Stimulated activated CD8-positive, alpha-beta memory T cell treated with anti-CD3 and anti-CD28 coated beads, Interleukin-15, amount 100 ng/mL, for 4 hours (primary cell): ENCODE measurements at regions not wholly inside any gene's neighbourhood (a gene's known extent, or its start where the extent isn't known, plus 50 kb on each side); places are given as distances from the start of the nearest gene placed in this dataset.

ENCODE experiments used
- DNase-seq, 2 donors: peaks; one replicate each; pipeline ENCODE4 v3.0.0-alpha.2; 2020; ENCODE audit warnings: low read depth in 2 of 2

DNA sequence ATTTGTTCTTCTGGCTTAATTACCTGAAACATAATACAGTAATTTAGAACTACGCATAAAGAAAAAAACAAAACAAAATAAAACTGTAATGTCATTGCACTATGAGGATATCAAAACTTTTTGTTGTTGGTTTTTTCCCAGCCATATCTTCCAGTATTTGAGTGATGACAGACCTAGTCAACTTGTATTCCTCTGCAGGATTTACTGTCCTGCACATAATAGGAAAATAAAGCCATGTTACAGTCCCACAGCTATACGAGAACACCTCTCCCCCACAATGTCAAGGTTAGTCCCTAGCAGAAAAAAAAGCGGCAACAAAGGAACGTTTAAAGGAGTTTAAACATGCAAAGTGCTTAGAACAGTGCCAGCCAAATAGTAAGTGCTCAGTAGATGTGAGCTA lies 55.3 kb upstream of the PRDX6 start:
- no peak for DNase-seq

DNA sequence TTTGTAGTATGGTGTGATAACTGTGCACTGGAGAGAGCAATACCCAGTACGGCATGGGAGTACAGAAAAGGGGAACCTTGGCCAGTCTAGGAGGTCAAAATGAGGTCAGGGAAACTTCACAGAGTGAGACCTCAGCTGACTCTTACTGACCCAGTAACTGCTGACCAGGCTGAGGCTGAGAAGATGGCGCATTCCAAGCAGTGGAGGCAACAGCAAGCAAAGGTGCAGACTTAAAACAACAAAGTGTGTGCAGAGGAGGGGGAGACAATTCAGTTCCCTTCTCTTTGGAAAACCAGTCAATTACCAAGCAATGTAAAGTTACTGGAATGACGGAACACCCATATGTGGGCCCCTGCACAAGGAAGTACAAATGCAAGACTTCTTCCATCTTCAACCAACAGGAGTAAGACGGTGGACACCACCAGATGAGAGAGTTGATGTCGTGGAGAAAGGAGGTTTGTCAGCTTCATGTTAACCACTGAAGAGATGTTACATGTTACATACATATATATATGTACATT lies 54.6 kb upstream of the PRDX6 start:
- DNase-seq: no peak

- DNase-seq: no peak
Measured at GRCh38 chr1:173423291-173423690, 53.8 kb upstream of the PRDX6 start.

DNA sequence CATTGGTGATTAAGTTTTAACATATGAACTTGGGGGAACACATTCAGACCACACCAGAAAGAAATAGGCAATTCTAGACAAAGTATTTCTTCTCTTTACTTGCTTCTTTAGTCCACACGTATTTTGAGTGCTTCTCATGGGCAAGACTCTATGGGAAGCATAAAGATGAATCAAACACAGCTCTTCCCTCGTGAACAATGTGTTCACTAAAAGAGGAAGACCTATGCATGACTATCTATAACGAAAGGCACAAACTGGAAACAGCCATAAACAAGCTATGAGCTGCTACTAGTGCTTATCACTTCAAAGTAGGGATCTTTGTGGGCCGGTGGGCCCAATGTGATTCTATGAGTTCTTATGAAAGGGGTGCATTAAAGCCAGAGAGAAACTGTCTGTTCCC lies 53.0 kb upstream of the PRDX6 start:
- DNase-seq: no peak

GRCh38 chr1:173424782-173425407 lies 52.2 kb upstream of the PRDX6 start:
- DNase-seq: no peak

- no peak for DNase-seq
Measured at GRCh38 chr1:173426057-173426456, 51.1 kb upstream of the PRDX6 start.

GRCh38 chr1:173427146-173428054 lies 49.7 kb upstream of the PRDX6 start:
- DNase-seq: no peak
